IMR-90 (cell line): ENCODE measurements at regions not wholly inside any gene's neighbourhood (a gene's known extent, or its start where the extent isn't known, plus 50 kb on each side); places are given as distances from the start of the nearest gene placed in this dataset.
A peak's percentile ranks its signal among the peaks of the same experiment; 100 is the strongest.

ENCODE experiments used
- ATAC-seq: fragments of 200-7000 bp; cut with Tn5 transposase; 2 replicates; pipeline ENCODE4 v1.9.1; 2020; ENCODE audit warnings: low read depth, mild to moderate bottlenecking, moderate library complexity
- BruUV-seq: library from RNA; stranded (reverse); fragments of 400-500 nt; replicated peaks from 2 replicates; lab custom pipeline; 2021; lab: Mats Ljungman, UMichigan
- CTCF ChIA-PET: fragments of 300-600 bp; formaldehyde crosslinking; extraction: SDS; loops from one replicate; lab custom pipeline; 2021; ENCODE audit warnings: antibody characterized with exemption; lab: Yijun Ruan, JAX
- POLR2A ChIA-PET: fragments of 300-600 bp; sonication (Branson Sonifier 250); formaldehyde crosslinking; loops from one replicate; lab custom pipeline; 2022; ENCODE audit warnings: antibody characterized with exemption; ENCODE audit not compliant: unreplicated experiment; lab: Charles Lee
- DNase-seq: peaks from one replicate; pipeline ENCODE4 v3.0.0; 2013
- H2AFZ ChIP-seq: replicated peaks from 2 replicates; pipeline ENCODE3; 2013; ENCODE audit warnings: low read length, mild to moderate bottlenecking; ENCODE audit not compliant: poor library complexity
- H2AK5ac ChIP-seq: 2 replicates; pipeline ENCODE4 v1.6.1; 2013; ENCODE audit warnings: low read depth, low read length, inconsistent platforms
- H2AK9ac ChIP-seq: replicated peaks from 2 replicates; pipeline ENCODE3; 2013; ENCODE audit warnings: mild to moderate bottlenecking, low read depth, low read length, moderate library complexity; ENCODE audit not compliant: poor library complexity
- H2BK120ac ChIP-seq: 2 replicates; pipeline ENCODE4 v1.6.1; 2013; ENCODE audit warnings: low read depth, low read length, inconsistent platforms
- H2BK15ac ChIP-seq: 3 replicates; pipeline ENCODE4 v1.6.1; 2013; ENCODE audit warnings: low read depth, low read length, inconsistent platforms
- H2BK20ac ChIP-seq: 2 replicates; pipeline ENCODE4 v1.6.1; 2013; ENCODE audit warnings: low read depth, mild to moderate bottlenecking, inconsistent platforms, low read length, moderate library complexity
- H2BK5ac ChIP-seq: 2 replicates; pipeline ENCODE4 v1.6.1; 2013; ENCODE audit warnings: mild to moderate bottlenecking, low read depth, low read length, inconsistent platforms; ENCODE audit not compliant: poor library complexity, severe bottlenecking
- H3K14ac ChIP-seq: replicated peaks from 2 replicates; pipeline ENCODE4 v1.6.1; 2013; ENCODE audit warnings: low read depth, low read length, inconsistent platforms
- H3K18ac ChIP-seq: 2 replicates; pipeline ENCODE4 v1.6.1; 2013; ENCODE audit warnings: low read depth, low read length, control low read depth
- H3K23ac ChIP-seq: 2 replicates; pipeline ENCODE4 v1.6.1; 2013; ENCODE audit warnings: low read depth, low read length, inconsistent platforms
- H3K27ac ChIP-seq: 2 replicates; pipeline ENCODE4 v1.5.1; 2013; ENCODE audit warnings: mild to moderate bottlenecking, control low read depth, low read length; ENCODE audit not compliant: insufficient read depth
- H3K27me3 ChIP-seq: 2 replicates; pipeline ENCODE4 v1.6.1; 2013; ENCODE audit warnings: low read length; ENCODE audit not compliant: control insufficient read depth, insufficient read depth
- H3K36me3 ChIP-seq: 2 replicates; pipeline ENCODE4 v1.6.1; 2013; ENCODE audit warnings: low read length, mixed read lengths; ENCODE audit not compliant: control insufficient read depth, insufficient read depth
- H3K4ac ChIP-seq: 2 replicates; pipeline ENCODE4 v1.6.1; 2013; ENCODE audit warnings: low read depth, low read length, inconsistent platforms
- H3K4me1 ChIP-seq: 2 replicates; pipeline ENCODE4 v1.6.1; 2013; ENCODE audit warnings: low read length, mixed read lengths; ENCODE audit not compliant: control insufficient read depth, insufficient read depth
- H3K4me2 ChIP-seq: 2 replicates; pipeline ENCODE4 v1.6.1; 2013; ENCODE audit warnings: low read depth, mild to moderate bottlenecking, control low read depth, low read length, moderate library complexity
- H3K4me3 ChIP-seq: 2 replicates; pipeline ENCODE4 v1.5.1; 2013; ENCODE audit warnings: low read depth, mild to moderate bottlenecking, control low read depth, low read length, moderate library complexity; ENCODE audit not compliant: insufficient read depth
- H3K56ac ChIP-seq: 2 replicates; pipeline ENCODE4 v1.6.1; 2013; ENCODE audit warnings: low read length, inconsistent platforms; ENCODE audit not compliant: insufficient read depth; ENCODE audit errors: extremely low read depth
- H3K79me1 ChIP-seq, 2 experiments: 2 replicates each; pipeline ENCODE4 v1.6.1; 2013; ENCODE audit warnings: low read length in 2 of 2, inconsistent platforms in 1 of 2, low read depth in 1 of 2
- H3K9ac ChIP-seq: 2 replicates; pipeline ENCODE4 v1.6.1; 2013; ENCODE audit warnings: low read depth, low read length, control low read depth
- H3K9me1 ChIP-seq: 2 replicates; pipeline ENCODE4 v1.6.1; 2013; ENCODE audit warnings: low read length, inconsistent platforms; ENCODE audit not compliant: insufficient read depth
- H3K9me3 ChIP-seq: 2 replicates; pipeline ENCODE4 v1.6.1; 2013; ENCODE audit warnings: low read length; ENCODE audit not compliant: control insufficient read depth, insufficient read depth
- H4K20me1 ChIP-seq: 2 replicates; pipeline ENCODE4 v1.6.1; 2013; ENCODE audit warnings: low read length, inconsistent platforms; ENCODE audit not compliant: insufficient read depth
- H4K5ac ChIP-seq: 2 replicates; pipeline ENCODE4 v1.6.1; 2013; ENCODE audit warnings: mild to moderate bottlenecking, low read depth, low read length, control low read depth
- H4K8ac ChIP-seq, 2 experiments: 2 replicates each; pipeline ENCODE4 v1.6.1; 2013; ENCODE audit warnings: low read depth in 2 of 2, low read length in 2 of 2, control low read depth in 1 of 2, inconsistent platforms in 1 of 2
- H4K91ac ChIP-seq: 2 replicates; pipeline ENCODE4 v1.6.1; 2013; ENCODE audit warnings: low read depth, low read length, inconsistent platforms; ENCODE audit not compliant: insufficient read depth
- MAFK ChIP-seq: IDR thresholded peaks from 2 replicates; pipeline ENCODE4 v1.6.1; 2012; ENCODE audit warnings: low read depth, low read length, improper control_type of control experiment
- POLR2A ChIP-seq: IDR thresholded peaks from 2 replicates; pipeline ENCODE4 v1.6.1; 2012; ENCODE audit warnings: mild to moderate bottlenecking, low read depth, low read length
- WGBS, 2 experiments: methylation state at CpG; one replicate each; pipeline versions ENCODE4 v1.1.5 to v1.1.7; 2013; ENCODE audit warnings: missing lambda C conversion rate in 2 of 2; ENCODE audit not compliant: insufficient read length in 1 of 2; ENCODE audit errors: extremely low coverage in 2 of 2; 5-methylcytosine and 5-hydroxymethylcytosine counted together
- dilution Hi-C: fragments of 300-500 bp; cut with HindIII; formaldehyde crosslinking; loops from one replicate; pipeline ENCODE4 v1.14.3; 2018; ENCODE audit warnings: low sequenced_read_pairs; ENCODE audit not compliant: unreplicated experiment
- in situ Hi-C: fragments of 300-500 bp; cut with MboI; formaldehyde crosslinking; loops from 3 replicates; pipeline ENCODE4 v1.14.3; 2019; ENCODE audit warnings: low sequenced_read_pairs, inconsistent platforms, mixed read lengths
- intact Hi-C: fragments of 100-400 bp; cut with micrococcal nuclease; formaldehyde crosslinking; loops from 2 replicates; pipeline ENCODE4 v1.10.0; 2022

DNA sequence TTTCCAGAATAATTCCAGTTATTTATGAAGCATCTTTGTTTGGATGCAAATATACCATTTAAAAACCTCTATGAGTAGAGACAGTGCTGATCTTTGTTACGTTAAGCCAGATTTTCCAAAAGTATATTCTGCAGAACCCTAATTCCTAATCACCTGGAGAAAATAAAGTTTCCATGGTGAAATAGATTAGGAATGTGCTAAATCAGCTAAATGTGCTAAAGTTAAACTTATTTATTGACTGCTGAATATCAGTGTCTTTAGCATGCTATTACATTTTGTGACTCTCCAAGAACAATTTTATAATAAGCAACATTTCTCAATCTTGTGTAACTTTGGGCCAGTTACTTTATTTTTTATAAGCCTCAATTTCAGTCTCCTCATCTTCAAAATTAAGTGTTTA, 196.3 kb upstream of the NFIA start:
- no peaks in the 10 kb centered on the region for H3K9me3 ChIP-seq

More for the DNA sequence above, 196.3 kb upstream of the NFIA start:
- Histone ChIP-seq H4K5ac (no peak overlapping the region), H2AK5ac (no peak overlapping the region), H3K4me2 (no peak overlapping the region), H3K9ac (no peak overlapping the region), H3K4me3 (no peak overlapping the region), H4K91ac (no peak overlapping the region), H2AFZ (no peak overlapping the region), H4K20me1 (no peaks in the 10 kb centered on the region), H3K4me1 (no peaks in the 10 kb centered on the region), H3K36me3 (no peaks in the 10 kb centered on the region), H3K27ac (no peak overlapping the region), H3K9me1 (no peaks in the 10 kb centered on the region), H2AK9ac (no peak overlapping the region), H2BK20ac (no peak overlapping the region), H2BK15ac (no peak overlapping the region), H3K18ac (no peak overlapping the region), H3K56ac (no peak overlapping the region), H2BK5ac (no peak overlapping the region), H3K23ac (no peak overlapping the region), H3K14ac (no peak overlapping the region), H4K8ac (no peak overlapping the region), H3K4ac (no peak overlapping the region), H3K79me1 (no peaks in the 10 kb centered on the region), H2BK120ac (no peak overlapping the region), H3K27me3 (no peaks in the 10 kb centered on the region)
- ATAC-seq, result no peak
- intact Hi-C loops, result no loop called here
- CTCF ChIA-PET, result no interaction called here
- in situ Hi-C loops, result no loop called here
- no peak for DNase-seq
- dilution Hi-C loops, result no loop called here
- BruUV-seq, result no TSS peak
- POLR2A ChIA-PET, result no interaction called here
- TF ChIP-seq POLR2A, result no peak
- peak; percentile 63 for TF ChIP-seq MAFK
- no CpG with 5 or more reads among the region's 1 CpG for WGBS, 2 experiments
